B cell (primary cell): ENCODE measurements at regions not wholly inside any gene's neighbourhood (a gene's known extent, or its start where the extent isn't known, plus 50 kb on each side); places are given as distances from the start of the nearest gene placed in this dataset.

Experiments
- ATAC-seq: fragments of 200-7000 bp; cut with Tn5 transposase; one replicate; pipeline ENCODE4 v1.10.0; 2021; ENCODE audit warnings: low read depth, mild to moderate bottlenecking, moderate number of reproducible peaks, moderate library complexity
- CTCF ChIA-PET: fragments of 350-600 bp; sonication (Branson Sonifier 250); formaldehyde crosslinking; loops from one replicate; lab custom pipeline; 2021; ENCODE audit warnings: antibody characterized with exemption, inconsistent platforms; lab: Charles Lee
- POLR2A ChIA-PET: fragments of 350-600 bp; sonication (Branson Sonifier 250); formaldehyde crosslinking; loops from one replicate; lab custom pipeline; 2021; ENCODE audit warnings: antibody characterized with exemption; lab: Charles Lee
- DNase-seq: peaks from one replicate; pipeline ENCODE4 v3.0.0; 2013
- H2AFZ ChIP-seq: 2 replicates; pipeline ENCODE4 v1.6.1; 2012; ENCODE audit warnings: mild to moderate bottlenecking, low read depth, low read length; ENCODE audit not compliant: insufficient read depth, poor library complexity, severe bottlenecking
- H3K27ac ChIP-seq, 2 donors: 1 replicate in 1 of 2; 2 replicates in 1 of 2; pipeline ENCODE4 v1.5.1; 2012 to 2013; ENCODE audit warnings: low read length in 2 of 2, mild to moderate bottlenecking in 2 of 2, moderate library complexity in 1 of 2
- H3K27me3 ChIP-seq, 4 experiments: fragments of 200-600 bp in 1 of 4; sonication (generic) in 1 of 4; replicated peaks in 1 of 4; 1 replicate in 2 of 4; 2 replicates in 2 of 4; pipeline versions ENCODE4 v1.6.1 to v1.7.0; 2013 to 2016; ENCODE audit warnings: low read length in 3 of 4, mild to moderate bottlenecking in 2 of 4, mixed read lengths in 1 of 4, moderate library complexity in 1 of 4; ENCODE audit not compliant: insufficient read depth in 4 of 4, control insufficient read depth in 3 of 4; ENCODE audit errors: control extremely low read depth in 1 of 4
- H3K36me3 ChIP-seq, 2 experiments: replicated peaks in 1 of 2; 1 replicate in 1 of 2; 2 replicates in 1 of 2; pipeline versions ENCODE4 v1.6.1 to v1.7.1; 2013; ENCODE audit warnings: low read length in 1 of 2; ENCODE audit not compliant: insufficient read depth in 2 of 2, control insufficient read depth in 1 of 2; ENCODE audit errors: control extremely low read depth in 1 of 2, extremely low read depth in 1 of 2
- H3K4me1 ChIP-seq, 2 donors: fragments of 200-600 bp in 1 of 2; sonication (generic) in 1 of 2; 1 replicate in 1 of 2; 2 replicates in 1 of 2; pipeline versions ENCODE4 v1.5.1 to v1.6.1; 2013 to 2017; ENCODE audit warnings: low read length in 2 of 2; ENCODE audit not compliant: control insufficient read depth in 2 of 2, insufficient read depth in 2 of 2
- H3K4me2 ChIP-seq: replicated peaks from 2 replicates; pipeline ENCODE3; 2012; ENCODE audit warnings: mild to moderate bottlenecking, low read depth, low read length; ENCODE audit not compliant: poor library complexity, severe bottlenecking
- H3K4me3 ChIP-seq, 5 experiments: fragments of 200-600 bp in 1 of 5; sonication (generic) in 1 of 5; 1 replicate in 3 of 5; 2 replicates in 2 of 5; pipeline versions ENCODE4 v1.5.1 to v1.7.0; 2011 to 2016; ENCODE audit warnings: low read length in 4 of 5, mild to moderate bottlenecking in 4 of 5, low read depth in 2 of 5, control low read depth in 1 of 5, moderate library complexity in 1 of 5; ENCODE audit not compliant: insufficient read depth in 1 of 5; ENCODE audit errors: control extremely low read depth in 1 of 5, extremely low read depth in 1 of 5
- H3K79me2 ChIP-seq: fragments of 200-600 bp; sonication (generic); one replicate; pipeline ENCODE4 v1.6.0; 2016; ENCODE audit warnings: low read length; ENCODE audit not compliant: control insufficient read depth, insufficient read depth
- H3K9ac ChIP-seq: fragments of 200-600 bp; sonication (generic); 2 replicates; pipeline ENCODE4 v1.6.1; 2017; ENCODE audit warnings: mild to moderate bottlenecking, low read length, moderate library complexity
- H3K9me3 ChIP-seq, 3 donors: one replicate each; pipeline versions ENCODE4 v1.6.1 to v1.7.1; 2013; ENCODE audit warnings: low read length in 2 of 3; ENCODE audit not compliant: control insufficient read depth in 2 of 3, insufficient read depth in 1 of 3; ENCODE audit errors: control extremely low read depth in 1 of 3
- H4K20me1 ChIP-seq: 2 replicates; pipeline ENCODE4 v1.6.0; 2012; ENCODE audit warnings: mild to moderate bottlenecking, low read length; ENCODE audit not compliant: insufficient read depth, control insufficient read depth, poor library complexity, severe bottlenecking
- H3K27ac Mint-ChIP-seq: one replicate; pipeline ENCODE4 v1.8.0; 2021; ENCODE audit warnings: mixed read lengths
- H3K27me3 Mint-ChIP-seq: one replicate; pipeline ENCODE4 v1.8.0; 2021; ENCODE audit warnings: mixed read lengths
- H3K4me1 Mint-ChIP-seq: one replicate; pipeline ENCODE4 v1.8.0; 2021; ENCODE audit warnings: mixed read lengths
- H3K4me3 Mint-ChIP-seq: one replicate; pipeline ENCODE4 v1.8.0; 2021; ENCODE audit warnings: mixed read lengths
- H3K9me3 Mint-ChIP-seq: one replicate; pipeline ENCODE4 v1.8.0; 2022; ENCODE audit warnings: mixed read lengths; ENCODE audit not compliant: insufficient read depth
- EZH2 ChIP-seq: IDR thresholded peaks from 2 replicates; pipeline ENCODE4 v1.6.1; 2012; ENCODE audit warnings: borderline replicate concordance, low read depth, mild to moderate bottlenecking, moderate library complexity, low read length; ENCODE audit not compliant: insufficient read depth, poor library complexity, severe bottlenecking
- WGBS: methylation state at CpG from one replicate; pipeline ENCODE4 v1.1.5; 2013; ENCODE audit warnings: missing lambda C conversion rate; ENCODE audit not compliant: insufficient coverage; 5-methylcytosine and 5-hydroxymethylcytosine counted together
- intact Hi-C: fragments of 100-400 bp; cut with micrococcal nuclease; formaldehyde crosslinking; loops from one replicate; pipeline ENCODE4 v1.10.0; 2022
- TF ChIP-seq, protein P1 (sequence below): fragments of 200-600 bp; IDR thresholded peaks from one replicate; pipeline ENCODE4 v1.8.0; 2022; ENCODE audit warnings: antibody characterized with exemption, mild to moderate bottlenecking

DNA sequence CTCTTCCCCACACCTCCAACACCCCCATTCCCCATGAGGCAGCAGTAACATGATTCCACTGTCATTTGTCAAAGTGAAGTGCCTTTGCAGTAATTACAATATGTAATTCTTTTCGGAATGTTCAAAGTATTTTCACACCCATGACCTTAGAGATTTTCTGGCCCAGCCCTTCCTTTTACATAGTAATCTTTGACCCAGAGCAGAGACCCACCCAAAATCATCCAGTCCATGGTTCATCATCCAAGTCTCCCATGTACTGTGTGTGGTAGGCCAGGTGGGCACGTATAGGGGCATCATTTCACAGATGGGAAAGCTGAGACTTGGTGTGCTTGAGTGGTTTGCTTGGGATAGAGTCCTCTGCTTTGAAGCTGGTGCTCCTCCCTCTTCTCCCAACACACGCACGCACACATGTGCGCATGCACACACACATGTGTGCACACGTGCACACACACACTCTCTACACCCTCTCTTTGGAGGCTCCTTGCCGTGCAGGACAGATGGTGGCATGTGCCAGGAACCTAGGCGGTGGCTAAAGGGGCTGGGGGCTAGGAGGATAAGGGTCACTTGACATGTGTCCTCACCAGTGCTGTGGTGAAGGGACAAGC lies 284.7 kb upstream of the ROPN1 start:
- Histone ChIP-seq H3K27me3 (peaks cover 0 to 3% (median 0%) of the 10 kb centered on the region in 4 experiments), H3K9ac (no peak overlapping the region), H4K20me1 (no peaks in the 10 kb centered on the region), H3K4me1 (no peaks in the 10 kb centered on the region), H3K79me2 (no peaks in the 10 kb centered on the region), H2AFZ (no peak overlapping the region), H3K4me2 (no peak overlapping the region), H3K27ac (no peak overlapping the region), H3K4me3 (no peak overlapping the region), H3K36me3 (no peaks in the 10 kb centered on the region), H3K9me3 (no peaks in the 10 kb centered on the region)
- no peaks in the 10 kb centered on the region for H3K9me3 Mint-ChIP-seq
- no peak overlapping the region for H3K27ac Mint-ChIP-seq
- 94% methylated on average over 3 of the region's 8 CpGs for WGBS
- DNase-seq (no peak), ATAC-seq (no peak)
- intact Hi-C loops = no loop called here
- ChIA-PET CTCF (no interaction called here), POLR2A (no interaction called here)
- TF ChIP-seq, protein P1, sequence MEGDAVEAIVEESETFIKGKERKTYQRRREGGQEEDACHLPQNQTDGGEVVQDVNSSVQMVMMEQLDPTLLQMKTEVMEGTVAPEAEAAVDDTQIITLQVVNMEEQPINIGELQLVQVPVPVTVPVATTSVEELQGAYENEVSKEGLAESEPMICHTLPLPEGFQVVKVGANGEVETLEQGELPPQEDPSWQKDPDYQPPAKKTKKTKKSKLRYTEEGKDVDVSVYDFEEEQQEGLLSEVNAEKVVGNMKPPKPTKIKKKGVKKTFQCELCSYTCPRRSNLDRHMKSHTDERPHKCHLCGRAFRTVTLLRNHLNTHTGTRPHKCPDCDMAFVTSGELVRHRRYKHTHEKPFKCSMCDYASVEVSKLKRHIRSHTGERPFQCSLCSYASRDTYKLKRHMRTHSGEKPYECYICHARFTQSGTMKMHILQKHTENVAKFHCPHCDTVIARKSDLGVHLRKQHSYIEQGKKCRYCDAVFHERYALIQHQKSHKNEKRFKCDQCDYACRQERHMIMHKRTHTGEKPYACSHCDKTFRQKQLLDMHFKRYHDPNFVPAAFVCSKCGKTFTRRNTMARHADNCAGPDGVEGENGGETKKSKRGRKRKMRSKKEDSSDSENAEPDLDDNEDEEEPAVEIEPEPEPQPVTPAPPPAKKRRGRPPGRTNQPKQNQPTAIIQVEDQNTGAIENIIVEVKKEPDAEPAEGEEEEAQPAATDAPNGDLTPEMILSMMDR = no peak
- TF ChIP-seq EZH2 = no peak
- no peaks in the 10 kb centered on the region for H3K4me1 Mint-ChIP-seq
- peaks cover 3% of the 10 kb centered on the region for H3K27me3 Mint-ChIP-seq
- no peak overlapping the region for H3K4me3 Mint-ChIP-seq

DNA sequence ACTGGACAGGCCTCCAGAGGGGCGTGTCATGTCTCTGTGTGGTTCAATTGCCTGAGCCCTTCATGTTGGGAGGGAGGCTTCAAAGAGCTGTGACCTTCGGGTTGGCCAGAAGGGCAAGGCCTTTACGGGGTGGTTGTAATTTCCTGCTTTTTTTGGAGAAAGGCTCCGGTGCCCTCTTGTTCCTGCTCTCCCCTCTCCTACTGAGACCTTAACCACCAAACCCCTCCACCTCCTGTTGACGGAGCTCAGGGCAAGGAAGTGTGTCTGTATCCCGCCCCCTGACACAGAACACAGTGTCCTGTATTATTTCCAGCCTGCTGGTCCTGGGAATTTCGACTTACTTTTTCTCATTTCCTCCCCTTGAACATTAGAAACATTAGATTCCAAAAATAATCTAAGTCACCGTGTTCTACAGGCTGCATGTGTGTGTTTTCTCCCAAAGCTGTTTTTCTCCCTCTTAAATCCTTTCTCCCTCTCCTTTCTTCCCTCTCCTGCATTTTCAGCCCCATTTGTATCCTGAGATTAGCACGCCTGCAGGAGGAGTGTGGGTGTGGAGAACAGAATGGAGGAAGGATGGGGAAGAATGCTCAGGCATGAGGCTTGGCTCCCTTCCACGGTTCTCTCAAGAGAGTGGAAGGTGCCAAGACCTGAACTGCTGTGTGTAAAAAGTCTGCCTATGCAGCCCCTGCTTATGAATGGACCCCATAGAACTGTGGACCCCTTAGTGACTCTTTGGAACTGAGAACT lies 285.4 kb upstream of the ROPN1 start:
- Histone ChIP-seq H3K9me3 (no peaks in the 10 kb centered on the region), H3K27ac (no peak overlapping the region), H3K9ac (no peak overlapping the region), H3K36me3 (no peaks in the 10 kb centered on the region), H3K4me3 (no peak overlapping the region), H4K20me1 (no peaks in the 10 kb centered on the region), H3K4me1 (no peaks in the 10 kb centered on the region), H3K27me3 (peaks cover 0 to 3% (median 0%) of the 10 kb centered on the region in 4 experiments), H3K4me2 (no peak overlapping the region), H3K79me2 (no peaks in the 10 kb centered on the region), H2AFZ (no peak overlapping the region)
- Mint-ChIP-seq H3K4me1 (no peaks in the 10 kb centered on the region), H3K4me3 (no peak overlapping the region), H3K9me3 (no peaks in the 10 kb centered on the region), H3K27ac (no peak overlapping the region), H3K27me3 (peaks cover 8% of the 10 kb centered on the region)
- ChIA-PET POLR2A (no interaction called here), CTCF (no interaction called here)
- intact Hi-C loops = no loop called here
- WGBS = 44% methylated on average over 6 of the region's 10 CpGs
- DNase-seq (no peak), ATAC-seq (no peak)
- TF ChIP-seq EZH2 = no peak
- TF ChIP-seq, protein P1 = no peak
